ENCODE measurements at regions not wholly inside any gene's neighbourhood (a gene's known extent, or its start where the extent isn't known, plus 50 kb on each side); places are given as distances from the start of the nearest gene placed in this dataset.
"Not testable (repeated sequence)": the region's sequence is repeated elsewhere in the genome, so short reads cannot be mapped to it uniquely, and the experiment has no call there.

GRCh38 chr4:116122124-116122523 lies 963.3 kb downstream of the TRAM1L1 start:
- TF ChIP-seq CTCF (IDR thresholded peaks at IDR 0.05; ENCODE audit: insufficient read depth, low read length, missing control alignments), result no peak
- ChIA-PET CTCF (no interaction called here), POLR2A (no interaction called here)
- no peak overlapping the region for H3K4me3 ChIP-seq (ENCODE audit: low read depth, low read length)
- no peak for DNase-seq (ENCODE audit: low read depth, low spot score)

- ChIA-PET CTCF (no interaction called here), POLR2A (no interaction called here)
- H3K4me3 ChIP-seq (ENCODE audit: low read depth, low read length), result no peak overlapping the region
- TF ChIP-seq CTCF (IDR thresholded peaks at IDR 0.05; ENCODE audit: insufficient read depth, low read length, missing control alignments), result no peak
- DNase-seq (ENCODE audit: low read depth, low spot score), result no peak
Measured at GRCh38 chr4:116118221-116118620, 967.2 kb downstream of the TRAM1L1 start.

- POLR2A ChIA-PET; DNase-seq (ENCODE audit: low read depth, low spot score): not testable (repeated sequence)
Measured at GRCh38 chr4:116112861-116113260, 972.5 kb downstream of the TRAM1L1 start.

GRCh38 chr4:116110713-116111112 lies 974.7 kb downstream of the TRAM1L1 start:
- no peak for TF ChIP-seq CTCF (IDR thresholded peaks at IDR 0.05; ENCODE audit: insufficient read depth, low read length, missing control alignments)
- ChIA-PET POLR2A (no interaction called here), CTCF (no interaction called here)

More at GRCh38 chr4:116112861-116113260, 972.5 kb downstream of the TRAM1L1 start:
- H3K4me3 ChIP-seq (ENCODE audit: low read depth, low read length); CTCF ChIA-PET: not testable (repeated sequence)

GRCh38 chr4:116108606-116109005 lies 976.8 kb downstream of the TRAM1L1 start:
- no peak for TF ChIP-seq CTCF (IDR thresholded peaks at IDR 0.05; ENCODE audit: insufficient read depth, low read length, missing control alignments)
- ChIA-PET CTCF (no interaction called here), POLR2A (no interaction called here)
- no peak overlapping the region for H3K4me3 ChIP-seq (ENCODE audit: low read depth, low read length)
- no peak for DNase-seq (ENCODE audit: low read depth, low spot score)

More at GRCh38 chr4:116110713-116111112, 974.7 kb downstream of the TRAM1L1 start:
- DNase-seq (ENCODE audit: low read depth, low spot score), result no peak
- no peak overlapping the region for H3K4me3 ChIP-seq (ENCODE audit: low read depth, low read length)

- ChIA-PET CTCF (no interaction called here), POLR2A (no interaction called here)
- TF ChIP-seq CTCF (IDR thresholded peaks at IDR 0.05; ENCODE audit: insufficient read depth, low read length, missing control alignments), result no peak
- no peak for DNase-seq (ENCODE audit: low read depth, low spot score)
- H3K4me3 ChIP-seq (ENCODE audit: low read depth, low read length), result no peak overlapping the region
Measured at GRCh38 chr4:116101321-116101720, 984.1 kb downstream of the TRAM1L1 start.

- CTCF ChIA-PET, result no interaction called here
- POLR2A ChIA-PET, result no interaction called here
- no peak for DNase-seq (ENCODE audit: low read depth, low spot score)
Measured at GRCh38 chr4:116099596-116099995, 985.8 kb downstream of the TRAM1L1 start.

GRCh38 chr4:116097353-116097752 lies 983.9 kb upstream of the NDST4 start:
- H3K4me3 ChIP-seq (ENCODE audit: low read depth, low read length), result not testable (repeated sequence)

More at GRCh38 chr4:116099596-116099995, 985.8 kb downstream of the TRAM1L1 start:
- TF ChIP-seq CTCF (IDR thresholded peaks at IDR 0.05; ENCODE audit: insufficient read depth, low read length, missing control alignments), result no peak
- no peak overlapping the region for H3K4me3 ChIP-seq (ENCODE audit: low read depth, low read length)

More at GRCh38 chr4:116097353-116097752, 983.9 kb upstream of the NDST4 start:
- CTCF ChIA-PET; POLR2A ChIA-PET; DNase-seq (ENCODE audit: low read depth, low spot score): not testable (repeated sequence)

Data from AG04449 (cell line).